Endothelial cell of umbilical vein (primary cell): ENCODE measurements at regions not wholly inside any gene's neighbourhood (a gene's known extent, or its start where the extent isn't known, plus 50 kb on each side); places are given as distances from the start of the nearest gene placed in this dataset.

ENCODE experiments used
- BruUV-seq: library from RNA; stranded (reverse); fragments of 400-500 nt; replicated peaks from 2 replicates; lab custom pipeline; 2021; lab: Mats Ljungman, UMichigan
- CTCF ChIA-PET: fragments of 300-600, 350-600 bp; sonication (Branson Sonifier 250); formaldehyde crosslinking; loops from one replicate; lab custom pipeline; 2021; ENCODE audit warnings: antibody characterized with exemption, inconsistent platforms; lab: Charles Lee
- POLR2A ChIA-PET: fragments of 300-600, 350-600 bp; sonication (Branson Sonifier 250); formaldehyde crosslinking; loops from one replicate; lab custom pipeline; 2021; ENCODE audit warnings: antibody characterized with exemption, inconsistent platforms; lab: Charles Lee
- DNase-seq: peaks from one replicate; pipeline ENCODE4 v3.0.0-alpha.2; 2011; ENCODE audit warnings: low read depth, low spot score
- FAIRE-seq: peaks from 2 replicates; lab custom pipeline; 2011; peaks lifted over from hg19 to GRCh38; lab: Jason Lieb, UNC
- H2AFZ ChIP-seq: 2 replicates; pipeline ENCODE4 v1.6.0; 2012; ENCODE audit warnings: low read depth, low read length, control low read depth, inconsistent platforms
- H3K27ac ChIP-seq: 2 replicates; pipeline ENCODE4 v1.5.1; 2011; ENCODE audit warnings: low read depth, mild to moderate bottlenecking, control low read depth, low read length, moderate library complexity; ENCODE audit not compliant: insufficient read depth
- H3K27me3 ChIP-seq, 2 experiments: 2 replicates each; pipeline versions ENCODE4 v1.6.0 to v1.6.1; 2011; ENCODE audit warnings: low read length in 2 of 2, mixed read lengths in 1 of 2; ENCODE audit not compliant: control insufficient read depth in 2 of 2, insufficient read depth in 2 of 2
- H3K36me3 ChIP-seq, 2 experiments: 2 replicates in 1 of 2; 3 replicates in 1 of 2; pipeline ENCODE4 v1.5.1; 2011; ENCODE audit warnings: low read length in 2 of 2, mild to moderate bottlenecking in 1 of 2, moderate library complexity in 1 of 2; ENCODE audit not compliant: control insufficient read depth in 2 of 2, insufficient read depth in 2 of 2; ENCODE audit errors: extremely low read depth in 1 of 2
- H3K4me1 ChIP-seq: 3 replicates; pipeline ENCODE4 v1.5.1; 2011; ENCODE audit warnings: mild to moderate bottlenecking, low read length; ENCODE audit not compliant: control insufficient read depth, insufficient read depth; ENCODE audit errors: extremely low read depth
- H3K4me2 ChIP-seq: 2 replicates; pipeline ENCODE4 v1.6.1; 2011; ENCODE audit warnings: low read length, control low read depth, mixed read lengths; ENCODE audit not compliant: insufficient read depth
- H3K4me3 ChIP-seq, 3 experiments: fragments of 200-600 bp in 1 of 3; sonication (generic), shearing (Covaris generic) in 1 of 3; replicated peaks in 1 of 3; 2 replicates each; pipeline ENCODE4 v1.5.1; 2011 to 2016; ENCODE audit warnings: control low read depth in 3 of 3, low read length in 3 of 3, mild to moderate bottlenecking in 2 of 3, inconsistent platforms in 1 of 3, low read depth in 1 of 3, moderate library complexity in 1 of 3; ENCODE audit not compliant: insufficient read depth in 1 of 3
- H3K79me2 ChIP-seq: 2 replicates; pipeline ENCODE4 v1.6.0; 2012; ENCODE audit warnings: low read length, inconsistent platforms; ENCODE audit not compliant: control insufficient read depth, insufficient read depth
- H3K9ac ChIP-seq: replicated peaks from 2 replicates; pipeline ENCODE3; 2011; ENCODE audit warnings: low read length, control low read depth; ENCODE audit not compliant: insufficient read depth; ENCODE audit errors: extremely low read depth
- H3K9me1 ChIP-seq: replicated peaks from 3 replicates; pipeline ENCODE4 v1.6.0; 2011; ENCODE audit warnings: mild to moderate bottlenecking, low read length; ENCODE audit not compliant: control insufficient read depth, insufficient read depth; ENCODE audit errors: extremely low read depth
- H3K9me3 ChIP-seq: replicated peaks from 2 replicates; pipeline ENCODE4 v1.5.1; 2012; ENCODE audit warnings: low read length, inconsistent platforms; ENCODE audit not compliant: control insufficient read depth, insufficient read depth
- H4K20me1 ChIP-seq: replicated peaks from 2 replicates; pipeline ENCODE3; 2011; ENCODE audit warnings: mild to moderate bottlenecking, low read length; ENCODE audit not compliant: control insufficient read depth, insufficient read depth; ENCODE audit errors: extremely low read depth
- EZH2 ChIP-seq: IDR thresholded peaks from 2 replicates; pipeline ENCODE4 v1.6.1; 2012; ENCODE audit warnings: borderline replicate concordance, low read depth, mild to moderate bottlenecking, moderate library complexity, low read length, inconsistent platforms; ENCODE audit not compliant: severe bottlenecking
- FOS ChIP-seq: IDR thresholded peaks from 2 replicates; pipeline ENCODE4 v1.6.1; 2011; ENCODE audit warnings: mild to moderate bottlenecking, low read length, moderate library complexity, borderline replicate concordance; ENCODE audit not compliant: insufficient read depth
- GATA2 ChIP-seq: IDR thresholded peaks from 2 replicates; pipeline ENCODE4 v1.7.0; 2011; ENCODE audit warnings: low read depth, mild to moderate bottlenecking, moderate library complexity, mixed read lengths, low read length; ENCODE audit not compliant: insufficient read length, insufficient read depth
- JUN ChIP-seq: IDR thresholded peaks from 2 replicates; pipeline ENCODE4 v1.6.1; 2011; ENCODE audit warnings: borderline replicate concordance, low read depth; ENCODE audit not compliant: insufficient read length, insufficient read depth
- MYC ChIP-seq: IDR thresholded peaks from one replicate; pipeline ENCODE4 v1.6.1; 2011; ENCODE audit warnings: mild to moderate bottlenecking, low read depth, low read length
- POLR2A ChIP-seq: IDR thresholded peaks from 2 replicates; pipeline ENCODE4 v1.6.1; 2012; ENCODE audit warnings: low read depth, mild to moderate bottlenecking, control low read depth, low read length
- POLR2AphosphoS5 ChIP-seq: IDR thresholded peaks from 2 replicates; pipeline ENCODE4 v1.6.1; 2012; ENCODE audit warnings: low read depth, mild to moderate bottlenecking, control low read depth, low read length, moderate library complexity; ENCODE audit not compliant: insufficient read depth
- dilution Hi-C: fragments of 300-500 bp; cut with MboI; formaldehyde crosslinking; loops from one replicate; pipeline ENCODE4 v1.15.0; 2019; ENCODE audit warnings: low sequenced_read_pairs; ENCODE audit not compliant: extremely low pct_ligation_motif_present
- intact Hi-C: fragments of 100-400 bp; cut with micrococcal nuclease; formaldehyde crosslinking; loops from one replicate; pipeline ENCODE4 v1.10.0; 2022
- TF ChIP-seq, protein P1 (sequence below), 2 donors: IDR thresholded peaks; 1 replicate in 1 of 2; 2 replicates in 1 of 2; pipeline ENCODE4 v1.5.1; 2011; ENCODE audit warnings: low read length in 2 of 2, mild to moderate bottlenecking in 2 of 2, moderate library complexity in 2 of 2, control low read depth in 1 of 2, inconsistent platforms in 1 of 2, low read depth in 1 of 2; ENCODE audit not compliant: insufficient read depth in 1 of 2; ENCODE audit errors: extremely low read depth in 1 of 2
- TF ChIP-seq, protein P2 (sequence below): IDR thresholded peaks from 2 replicates; pipeline ENCODE4 v1.6.1; 2011; ENCODE audit not compliant: insufficient read depth, insufficient read length

DNA sequence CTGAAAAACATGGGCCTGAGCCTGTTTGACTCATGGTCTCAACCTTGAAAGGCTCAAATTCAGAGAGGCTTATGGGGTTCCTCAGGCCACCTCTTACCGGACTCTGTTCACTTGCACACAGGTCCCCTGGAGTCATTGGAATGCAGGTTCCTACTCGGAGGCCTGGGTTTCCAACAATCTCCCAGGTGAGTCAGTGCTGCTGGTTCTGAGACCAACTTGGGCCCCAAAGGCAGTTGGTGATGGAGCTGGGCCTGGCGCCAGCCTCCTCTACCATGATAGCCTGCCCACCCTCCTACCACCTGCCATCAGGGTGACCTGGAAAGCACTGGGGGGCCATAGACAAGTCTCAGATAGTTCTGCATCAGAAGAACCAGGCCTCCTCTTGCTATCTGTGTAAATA lies 188.4 kb downstream of the RGS3 start:
- no TSS peak for BruUV-seq
- Histone ChIP-seq H3K9me3 (no peaks in the 10 kb centered on the region), H3K9me1 (no peaks in the 10 kb centered on the region), H3K27me3 (no peaks in the 10 kb centered on the region), H2AFZ (no peak overlapping the region), H3K9ac (no peak overlapping the region), H3K4me3 (no peak overlapping the region), H3K4me2 (no peak overlapping the region), H4K20me1 (no peaks in the 10 kb centered on the region), H3K4me1 (peaks cover 48% of the 10 kb centered on the region), H3K79me2 (no peaks in the 10 kb centered on the region), H3K27ac (no peak overlapping the region), H3K36me3 (no peaks in the 10 kb centered on the region)
- dilution Hi-C loops (loop anchor here (10.0 kb wide), 1 partner anchor 57 kb away; no protein-coding TSS in a partner anchor), intact Hi-C loops (no loop called here)
- FAIRE-seq = no peak
- ChIA-PET POLR2A (interaction anchor here (0.6 kb wide), 1 partner anchor 58 kb away, joined by 3 read pairs; no protein-coding TSS in a partner anchor), CTCF (interaction anchor here (2.0 to 3.9 kb wide), 2 partner anchors 17 to 60 kb away, joined by 10 to 32 read pairs; no protein-coding TSS in a partner anchor)
- TF ChIP-seq, protein P1, sequence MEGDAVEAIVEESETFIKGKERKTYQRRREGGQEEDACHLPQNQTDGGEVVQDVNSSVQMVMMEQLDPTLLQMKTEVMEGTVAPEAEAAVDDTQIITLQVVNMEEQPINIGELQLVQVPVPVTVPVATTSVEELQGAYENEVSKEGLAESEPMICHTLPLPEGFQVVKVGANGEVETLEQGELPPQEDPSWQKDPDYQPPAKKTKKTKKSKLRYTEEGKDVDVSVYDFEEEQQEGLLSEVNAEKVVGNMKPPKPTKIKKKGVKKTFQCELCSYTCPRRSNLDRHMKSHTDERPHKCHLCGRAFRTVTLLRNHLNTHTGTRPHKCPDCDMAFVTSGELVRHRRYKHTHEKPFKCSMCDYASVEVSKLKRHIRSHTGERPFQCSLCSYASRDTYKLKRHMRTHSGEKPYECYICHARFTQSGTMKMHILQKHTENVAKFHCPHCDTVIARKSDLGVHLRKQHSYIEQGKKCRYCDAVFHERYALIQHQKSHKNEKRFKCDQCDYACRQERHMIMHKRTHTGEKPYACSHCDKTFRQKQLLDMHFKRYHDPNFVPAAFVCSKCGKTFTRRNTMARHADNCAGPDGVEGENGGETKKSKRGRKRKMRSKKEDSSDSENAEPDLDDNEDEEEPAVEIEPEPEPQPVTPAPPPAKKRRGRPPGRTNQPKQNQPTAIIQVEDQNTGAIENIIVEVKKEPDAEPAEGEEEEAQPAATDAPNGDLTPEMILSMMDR (IDR thresholded peaks at IDR 0.05; ENCODE audit: extremely low read depth in 1 of 2, insufficient read depth in 1 of 2, low read depth in 1 of 2, low read length in 2 of 2) = no peak
- TF ChIP-seq, protein P2, sequence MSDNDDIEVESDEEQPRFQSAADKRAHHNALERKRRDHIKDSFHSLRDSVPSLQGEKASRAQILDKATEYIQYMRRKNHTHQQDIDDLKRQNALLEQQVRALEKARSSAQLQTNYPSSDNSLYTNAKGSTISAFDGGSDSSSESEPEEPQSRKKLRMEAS = no peak
- TF ChIP-seq EZH2 (no peak), JUN (no peak), POLR2AphosphoS5 (no peak), POLR2A (no peak), FOS (no peak), GATA2 (no peak), MYC (no peak)
- no peak for DNase-seq
